Upper lobe of right lung (tissue), 1 donor: ENCODE measurements at regions not wholly inside any gene's neighbourhood (a gene's known extent, or its start where the extent isn't known, plus 50 kb on each side); places are given as distances from the start of the nearest gene placed in this dataset.
A peak's percentile ranks its signal among the peaks of the same experiment; 100 is the strongest.

Experiments
- ATAC-seq: fragments of 200-7000 bp; cut with Tn5 transposase; one replicate; pipeline ENCODE4 v1.9.1; 2020; ENCODE audit warnings: mild to moderate bottlenecking, moderate library complexity
- DNase-seq: peaks from one replicate; pipeline ENCODE4 v3.0.0-alpha.2; 2020
- H3K27ac ChIP-seq: fragments of 200-600 bp; one replicate; pipeline ENCODE4 v1.8.0; 2022
- H3K27me3 ChIP-seq: fragments of 200-600 bp; one replicate; pipeline ENCODE4 v1.8.0; 2022; ENCODE audit warnings: mild to moderate bottlenecking
- H3K36me3 ChIP-seq: fragments of 200-600 bp; one replicate; pipeline ENCODE4 v1.8.0; 2022
- H3K4me1 ChIP-seq: fragments of 200-600 bp; one replicate; pipeline ENCODE4 v1.8.0; 2022
- H3K4me3 ChIP-seq: fragments of 200-600 bp; one replicate; pipeline ENCODE4 v1.8.0; 2022; ENCODE audit warnings: mild to moderate bottlenecking
- H3K9me3 ChIP-seq: fragments of 200-600 bp; one replicate; pipeline ENCODE4 v1.8.0; 2022
- CTCF ChIP-seq: fragments of 200-600 bp; IDR thresholded peaks from one replicate; pipeline ENCODE4 v1.8.0; 2022; ENCODE audit warnings: antibody characterized with exemption
- intact Hi-C: fragments of 100-400 bp; cut with DNase I; formaldehyde crosslinking; loops from one replicate; pipeline ENCODE4 v1.11.0; 2022
- donor health status: DM: no; HTN: yes; CAD: no; lungs with severe emphysema.

GRCh38 chr20:11212902-11213301 lies 539.1 kb upstream of the JAG1 start:
- ATAC-seq (no peak), DNase-seq (no peak)
- Histone ChIP-seq H3K27me3 (no peaks in the 10 kb centered on the region), H3K4me1 (peaks cover 14% of the 10 kb centered on the region), H3K9me3 (no peaks in the 10 kb centered on the region), H3K4me3 (no peak overlapping the region), H3K36me3 (no peaks in the 10 kb centered on the region), H3K27ac (no peak overlapping the region)
- intact Hi-C loops = no loop called here
- TF ChIP-seq CTCF = no peak

- H3K4me3 ChIP-seq = no peak overlapping the region
- no peak overlapping the region for H3K27ac ChIP-seq
- intact Hi-C loops = no loop called here
- peaks cover 20% of the 10 kb centered on the region for H3K4me1 ChIP-seq
- TF ChIP-seq CTCF = no peak
- no peaks in the 10 kb centered on the region for H3K9me3 ChIP-seq
- DNase-seq (no peak), ATAC-seq (no peak)
- no peaks in the 10 kb centered on the region for H3K27me3 ChIP-seq
- H3K36me3 ChIP-seq = no peaks in the 10 kb centered on the region
These were observed 540.5 kb upstream of the JAG1 start for GRCh38 chr20:11214256-11214840.

- peak; percentile 24 for ATAC-seq
- intact Hi-C loops = no loop called here
- TF ChIP-seq CTCF = no peak
- Histone ChIP-seq H3K36me3 (no peaks in the 10 kb centered on the region), H3K4me3 (no peak overlapping the region), H3K4me1 (peaks cover 20% of the 10 kb centered on the region), H3K9me3 (no peaks in the 10 kb centered on the region), H3K27ac (peak overlapping the region; percentile 15), H3K27me3 (no peaks in the 10 kb centered on the region)
- DNase-seq = no peak
These were observed 542.9 kb upstream of the JAG1 start for GRCh38 chr20:11216451-11217314.

GRCh38 chr20:11217326-11218172 lies 543.8 kb upstream of the JAG1 start:
- Histone ChIP-seq H3K4me3 (no peak overlapping the region), H3K27ac (peak overlapping the region; percentile 15), H3K4me1 (peaks cover 20% of the 10 kb centered on the region), H3K27me3 (no peaks in the 10 kb centered on the region), H3K9me3 (no peaks in the 10 kb centered on the region), H3K36me3 (no peaks in the 10 kb centered on the region)
- TF ChIP-seq CTCF = no peak
- no peak for DNase-seq
- no peak for ATAC-seq
- intact Hi-C loops = no loop called here

GRCh38 chr20:11218173-11218680 lies 544.4 kb upstream of the JAG1 start:
- no peak overlapping the region for H3K27ac ChIP-seq
- DNase-seq = no peak
- H3K4me3 ChIP-seq = no peak overlapping the region
- intact Hi-C loops = no loop called here
- TF ChIP-seq CTCF = no peak
- no peak for ATAC-seq
- no peaks in the 10 kb centered on the region for H3K36me3 ChIP-seq
- H3K9me3 ChIP-seq = no peaks in the 10 kb centered on the region
- H3K4me1 ChIP-seq = peaks cover 20% of the 10 kb centered on the region
- H3K27me3 ChIP-seq = no peaks in the 10 kb centered on the region
